Astrocyte of the spinal cord (primary cell): ENCODE measurements at regions not wholly inside any gene's neighbourhood (a gene's known extent, or its start where the extent isn't known, plus 50 kb on each side); places are given as distances from the start of the nearest gene placed in this dataset.

Experiments used
- DNase-seq: peaks from one replicate; pipeline ENCODE4 v3.0.0; 2011; ENCODE audit warnings: low read depth, low spot score
- H3K4me3 ChIP-seq: 2 replicates; pipeline ENCODE4 v1.5.1; 2011; ENCODE audit warnings: low read depth, mild to moderate bottlenecking, low read length, moderate library complexity
- CTCF ChIP-seq: IDR thresholded peaks from 2 replicates; pipeline ENCODE4 v1.5.1; 2012; ENCODE audit warnings: low read depth, mild to moderate bottlenecking, low read length, inconsistent platforms
- in situ Hi-C: cut with HindIII; loops from 2 replicates; pipeline ENCODE4 v1.10.0; 2017; ENCODE audit warnings: low sequenced_read_pairs

- no peak for DNase-seq
- in situ Hi-C loops, result no loop called here
- TF ChIP-seq CTCF, result no peak
- no peak overlapping the region for H3K4me3 ChIP-seq
Measured at GRCh38 chr16:88323041-88323440, 59.7 kb upstream of the ZNF469 start.

GRCh38 chr16:88323546-88324330, 59.0 kb upstream of the ZNF469 start:
- no peak for DNase-seq
- in situ Hi-C loops, result no loop called here
- TF ChIP-seq CTCF, result no peak
- no peak overlapping the region for H3K4me3 ChIP-seq

- no peak overlapping the region for H3K4me3 ChIP-seq
- TF ChIP-seq CTCF, result no peak
- in situ Hi-C loops, result no loop called here
- no peak for DNase-seq
Measured at GRCh38 chr16:88325087-88325750, 57.5 kb upstream of the ZNF469 start.

GRCh38 chr16:88325976-88326375, 56.8 kb upstream of the ZNF469 start:
- no peak for TF ChIP-seq CTCF
- no peak for DNase-seq
- in situ Hi-C loops, result no loop called here
- H3K4me3 ChIP-seq, result no peak overlapping the region

GRCh38 chr16:88326611-88327485, 55.9 kb upstream of the ZNF469 start:
- no peak overlapping the region for H3K4me3 ChIP-seq
- TF ChIP-seq CTCF, result no peak
- no peak for DNase-seq
- in situ Hi-C loops, result no loop called here

GRCh38 chr16:88327561-88328312, 55.0 kb upstream of the ZNF469 start:
- H3K4me3 ChIP-seq, result no peak overlapping the region
- in situ Hi-C loops, result no loop called here

More at GRCh38 chr16:88327561-88328312, 55.0 kb upstream of the ZNF469 start:
- TF ChIP-seq CTCF, result no peak
- DNase-seq, result peak; percentile 61
